ENCODE measurements at regions not wholly inside any gene's neighbourhood (a gene's known extent, or its start where the extent isn't known, plus 50 kb on each side); places are given as distances from the start of the nearest gene placed in this dataset.
"Not testable (repeated sequence)": the region's sequence is repeated elsewhere in the genome, so short reads cannot be mapped to it uniquely, and the experiment has no call there.

- peak; percentile 13 for DNase-seq (ENCODE audit: low spot score)
Observed at GRCh38 chr15:79769069-79769481, 127.7 kb downstream of the MTHFS start.

- no peak for DNase-seq (ENCODE audit: low spot score)
Observed at GRCh38 chr15:79769933-79770759, 126.7 kb downstream of the MTHFS start.

GRCh38 chr15:79773128-79773527 lies 123.7 kb downstream of the MTHFS start:
- no peak for DNase-seq (ENCODE audit: low spot score)

- DNase-seq (ENCODE audit: low spot score): no peak
Observed at GRCh38 chr15:79775821-79776220, 121.0 kb downstream of the MTHFS start.

- no peak for DNase-seq (ENCODE audit: low spot score)
Observed at GRCh38 chr15:79777916-79778315, 118.9 kb downstream of the MTHFS start.

GRCh38 chr15:79778378-79778990 lies 118.3 kb downstream of the MTHFS start:
- DNase-seq (ENCODE audit: low spot score): no peak

- DNase-seq (ENCODE audit: low spot score): no peak
Observed at GRCh38 chr15:79779746-79780145, 117.1 kb downstream of the MTHFS start.

GRCh38 chr15:79782307-79782706 lies 114.5 kb downstream of the MTHFS start:
- DNase-seq (ENCODE audit: low spot score): not testable (repeated sequence)
